NCI-H345 (cell line): ENCODE measurements at regions not wholly inside any gene's neighbourhood (a gene's known extent, or its start where the extent isn't known, plus 50 kb on each side); places are given as distances from the start of the nearest gene placed in this dataset.

Source experiments
- DNase-seq: peaks from one replicate; lab custom pipeline; 2025; lab: John Stamatoyannopoulos, UW

DNA sequence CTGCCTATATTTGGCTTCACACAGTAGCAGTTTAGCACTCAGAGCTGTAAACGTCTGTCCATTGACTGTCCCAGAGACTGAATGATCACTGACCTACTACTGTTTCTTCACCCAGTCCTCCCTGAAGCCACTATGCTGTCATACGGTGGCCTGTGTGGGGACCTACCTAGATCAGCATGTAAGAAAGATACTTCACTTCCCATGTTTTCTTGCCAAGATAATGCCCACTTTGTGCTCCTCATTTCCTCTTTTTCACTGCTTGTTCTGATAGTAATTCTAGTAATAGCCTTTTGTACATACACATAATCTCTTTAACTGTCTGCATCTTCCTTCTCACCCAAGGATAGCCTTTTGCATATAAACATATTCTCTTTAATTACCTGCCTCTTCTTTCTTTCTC, 109.9 kb upstream of the TIAM2 start:
- DNase-seq, result no peak

DNA sequence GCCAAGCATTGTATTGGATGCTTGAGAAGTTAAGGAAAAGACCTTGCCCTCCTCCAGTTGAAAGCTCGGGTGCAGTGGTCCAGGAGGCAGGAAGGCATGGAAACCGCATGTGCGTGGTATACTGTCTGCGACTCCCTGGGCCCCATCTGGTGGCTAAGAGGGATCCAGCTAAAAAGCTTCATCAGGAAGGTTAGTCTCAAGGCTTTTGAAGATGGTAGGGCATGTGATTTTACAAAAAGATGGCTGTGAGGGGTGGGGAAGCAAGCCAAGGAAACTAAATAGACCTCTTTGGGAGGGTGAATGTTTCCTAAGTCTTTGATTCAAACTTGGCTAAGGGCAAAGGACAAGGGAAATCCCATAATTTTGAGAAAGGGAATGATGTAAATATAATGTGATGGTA, 109.1 kb upstream of the TIAM2 start:
- DNase-seq, result no peak

DNA sequence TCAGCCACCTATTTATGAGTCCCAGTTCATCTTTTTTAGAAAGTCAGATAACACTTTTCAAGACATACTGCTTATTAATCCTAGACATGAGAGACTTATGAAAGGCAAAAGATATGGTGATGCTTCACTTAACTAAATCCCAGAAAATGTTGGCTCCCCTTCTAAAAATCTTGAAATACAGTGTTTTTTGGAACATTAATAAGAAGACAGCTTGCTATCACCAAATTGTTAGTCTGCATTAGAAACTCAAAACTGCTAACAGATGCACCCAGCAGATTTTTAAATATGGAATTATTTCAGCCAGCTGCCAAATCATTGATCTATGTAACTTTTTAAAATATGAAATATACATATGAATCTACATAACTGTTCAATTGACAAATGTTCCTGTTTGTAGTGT, 108.6 kb upstream of the TIAM2 start:
- no peak for DNase-seq

DNA sequence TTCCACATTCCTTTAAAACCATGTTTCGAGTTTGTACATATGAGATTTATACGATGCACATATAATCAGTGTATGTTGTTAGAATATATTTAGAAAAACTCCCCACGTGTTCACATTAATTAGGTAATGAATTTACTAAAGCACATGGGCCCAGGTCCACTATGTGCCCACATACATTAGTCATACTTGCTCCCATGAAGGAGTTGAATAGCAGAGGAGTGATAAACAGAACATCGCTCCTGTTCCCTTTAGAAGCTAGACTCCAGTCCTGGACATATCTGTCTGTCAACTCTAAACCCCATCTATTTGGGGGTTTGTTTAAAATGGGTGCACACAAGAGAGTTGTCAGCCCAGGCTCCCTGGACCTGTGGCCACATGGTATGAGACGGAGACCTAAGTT, 108.1 kb upstream of the TIAM2 start:
- no peak for DNase-seq

DNA sequence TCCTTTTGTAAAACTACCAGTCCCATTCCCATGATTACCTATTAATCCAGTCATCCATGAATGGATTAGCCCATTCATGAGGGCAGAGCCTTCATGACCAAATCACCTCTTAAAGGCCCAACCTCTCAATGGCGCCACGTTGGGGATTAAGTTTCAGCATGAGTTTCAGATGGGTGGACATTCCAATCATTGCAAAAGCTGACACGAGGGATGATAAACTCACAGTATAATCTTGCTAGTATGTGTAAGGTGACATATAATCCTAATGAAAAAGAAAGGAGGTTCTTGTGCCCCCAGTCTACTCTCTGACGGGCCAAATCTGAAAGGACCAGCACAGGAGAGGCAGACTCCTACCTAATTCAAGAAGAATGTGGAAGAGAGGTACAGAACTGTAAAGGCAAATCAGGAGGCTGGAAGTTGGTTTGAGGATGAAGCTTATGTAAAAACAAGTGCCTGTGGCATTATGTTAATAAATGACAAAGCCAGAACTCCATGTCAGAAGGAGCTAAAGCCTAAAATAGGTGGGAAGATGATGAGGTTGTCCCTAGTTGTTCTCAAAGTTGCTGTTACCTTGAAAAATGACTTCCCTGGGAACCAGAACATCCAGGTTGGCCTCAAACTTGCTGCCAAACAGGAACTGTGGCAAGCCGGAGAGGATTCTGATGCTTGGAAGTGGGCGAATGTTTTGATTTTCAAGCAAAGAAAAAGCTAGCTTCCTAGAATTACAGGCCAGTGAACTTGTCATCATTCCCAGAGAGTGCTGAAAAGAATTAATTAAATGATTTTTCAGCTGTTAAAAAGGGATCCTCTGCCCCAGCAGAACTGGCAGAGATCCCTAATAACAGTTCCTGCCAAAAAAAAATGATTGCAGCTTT, 106.5 kb upstream of the TIAM2 start:
- no peak for DNase-seq

DNA sequence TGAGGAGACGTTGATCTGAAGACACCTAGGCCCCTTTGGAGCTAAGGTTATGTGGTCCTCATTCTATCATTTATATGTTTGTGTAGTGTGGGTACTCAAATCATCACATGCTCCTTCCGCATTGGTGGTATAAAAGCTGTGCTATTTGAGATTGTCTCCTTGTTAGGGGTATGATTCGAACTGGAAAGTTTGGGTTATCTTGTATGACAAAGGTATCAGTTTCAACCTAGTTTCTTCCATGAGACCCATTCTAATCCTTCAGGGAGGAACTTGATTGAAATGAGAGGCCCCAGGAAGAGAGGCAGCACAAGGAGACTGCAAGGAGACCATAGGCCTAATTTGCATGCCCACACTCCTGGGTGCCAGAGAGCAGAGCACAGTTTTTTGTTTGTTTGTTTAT, 104.2 kb upstream of the TIAM2 start:
- DNase-seq, result no peak

DNA sequence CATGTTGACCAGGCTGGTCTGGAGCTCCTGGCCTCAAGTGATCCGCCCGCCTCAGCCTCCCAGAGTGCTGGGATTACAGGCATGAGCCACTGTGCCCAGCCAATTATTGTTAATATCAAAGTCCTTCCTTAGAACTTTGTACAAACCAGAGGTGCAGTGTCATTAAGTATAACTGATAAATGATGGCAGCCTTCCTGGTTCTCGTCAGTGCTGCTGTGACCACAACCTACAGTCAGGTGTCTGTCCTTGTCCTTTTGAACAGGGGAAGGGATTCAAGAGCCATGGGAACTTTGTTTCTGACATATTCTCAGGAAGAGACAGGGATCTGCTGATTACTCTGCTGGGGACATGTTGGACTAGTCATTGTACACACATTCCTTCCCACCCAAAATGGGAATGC, 103.2 kb upstream of the TIAM2 start:
- no peak for DNase-seq

DNA sequence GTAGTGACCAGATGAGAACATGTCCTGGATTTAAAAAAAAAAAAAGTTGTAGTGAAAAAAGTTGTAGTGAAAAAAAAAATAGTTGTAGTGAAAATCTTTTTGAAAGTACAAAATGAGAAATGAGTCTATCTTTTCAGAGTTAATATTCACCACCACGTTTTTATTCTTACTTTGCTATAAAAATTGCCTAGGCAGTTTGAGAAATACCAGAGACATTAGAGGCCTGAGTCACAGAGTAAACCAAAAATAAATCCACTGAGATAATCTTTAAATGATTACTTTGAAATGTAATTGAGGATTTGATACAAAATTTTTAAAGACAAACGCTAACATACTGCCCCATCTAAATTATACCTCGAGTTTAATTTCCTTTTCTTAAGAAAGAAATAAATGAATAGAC, 101.2 kb upstream of the TIAM2 start:
- no peak for DNase-seq

DNA sequence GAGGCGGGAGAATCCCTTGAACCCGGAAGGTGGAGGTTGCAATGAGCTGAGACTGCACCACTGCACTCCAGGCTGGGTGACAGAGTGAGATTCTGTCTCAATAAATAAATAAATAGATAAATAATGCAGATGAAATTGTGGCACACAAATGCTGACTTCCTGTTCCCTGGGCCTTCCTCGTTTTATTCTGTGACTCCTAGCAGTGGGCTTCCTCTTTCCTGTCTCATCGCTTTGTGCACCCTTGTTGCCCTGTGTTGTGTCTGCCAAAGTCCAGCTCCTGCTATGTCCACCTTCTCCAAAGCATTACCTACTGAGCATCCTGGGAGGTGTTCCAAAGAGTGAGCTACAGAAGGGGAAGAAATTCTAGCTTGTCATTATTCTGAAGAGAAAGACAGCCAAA, 100.2 kb upstream of the TIAM2 start:
- no peak for DNase-seq

DNA sequence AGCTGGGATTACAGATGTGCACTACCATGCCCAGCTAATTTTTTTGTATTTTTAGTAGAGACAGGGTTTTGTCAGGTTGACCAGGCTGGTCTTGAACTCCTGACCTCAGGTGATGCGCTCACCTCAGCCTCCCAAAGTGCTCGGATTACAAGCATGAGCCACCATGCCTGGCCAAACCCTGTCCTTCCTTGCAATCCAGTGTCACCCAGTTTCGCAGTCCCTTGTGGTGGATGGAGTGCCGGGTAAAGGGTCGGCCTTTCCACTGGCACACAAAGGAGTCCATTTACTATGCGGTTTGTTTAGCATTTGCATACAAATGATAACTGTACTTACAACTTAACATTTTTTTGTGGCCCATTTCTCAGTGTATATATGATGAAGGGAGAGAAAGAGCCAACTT, 99.3 kb upstream of the TIAM2 start:
- no peak for DNase-seq

DNA sequence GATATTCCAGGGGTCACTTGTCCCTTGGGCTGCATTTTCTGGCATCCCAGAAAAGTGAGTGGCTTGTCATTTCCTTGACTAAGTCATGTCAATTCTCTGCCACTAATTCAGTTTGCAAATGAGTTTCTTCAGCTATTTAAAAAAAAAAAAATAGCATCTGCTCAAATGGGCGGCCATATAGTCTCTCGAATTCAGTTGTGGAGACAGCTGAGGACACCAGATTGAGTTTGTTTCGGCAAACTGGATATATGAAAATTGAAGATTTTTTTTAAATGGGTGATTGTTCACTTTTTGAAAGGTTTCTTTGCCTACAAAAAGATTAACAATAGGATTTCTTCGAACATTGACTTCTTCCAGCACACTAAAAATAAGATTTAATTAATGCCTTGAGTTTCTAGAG, 96.3 kb upstream of the TIAM2 start:
- no peak for DNase-seq

DNA sequence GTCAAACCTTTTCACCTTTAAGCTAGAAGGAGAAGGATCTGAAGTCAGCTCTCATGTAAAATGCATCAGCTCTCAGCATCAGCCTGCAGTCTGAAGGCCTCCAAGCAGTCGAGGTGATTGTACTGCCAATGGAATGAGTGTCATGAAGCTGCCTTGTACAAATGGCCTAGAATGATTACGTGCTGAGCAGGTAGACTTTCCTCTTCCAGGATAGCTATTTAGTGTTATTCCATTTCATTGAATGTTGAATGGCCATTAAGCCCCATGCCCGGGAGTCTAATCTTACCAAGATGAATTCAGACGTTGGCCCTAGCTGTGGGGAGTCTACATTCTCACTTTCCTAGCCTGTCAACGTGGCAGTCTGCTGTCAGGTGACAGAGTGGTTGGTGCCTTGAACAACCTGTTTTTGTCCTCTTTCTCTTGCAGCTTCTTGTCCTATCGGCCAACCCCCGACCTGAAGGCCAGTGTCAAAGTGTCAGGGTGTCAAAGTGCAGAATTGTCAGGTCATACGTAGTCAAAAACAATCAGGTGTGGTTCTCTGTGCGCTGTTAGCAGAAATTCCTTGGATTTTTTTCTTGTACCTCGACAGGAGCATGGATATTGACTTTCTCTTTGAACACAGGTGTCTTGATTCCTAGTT, 95.2 kb upstream of the TIAM2 start:
- no peak for DNase-seq

DNA sequence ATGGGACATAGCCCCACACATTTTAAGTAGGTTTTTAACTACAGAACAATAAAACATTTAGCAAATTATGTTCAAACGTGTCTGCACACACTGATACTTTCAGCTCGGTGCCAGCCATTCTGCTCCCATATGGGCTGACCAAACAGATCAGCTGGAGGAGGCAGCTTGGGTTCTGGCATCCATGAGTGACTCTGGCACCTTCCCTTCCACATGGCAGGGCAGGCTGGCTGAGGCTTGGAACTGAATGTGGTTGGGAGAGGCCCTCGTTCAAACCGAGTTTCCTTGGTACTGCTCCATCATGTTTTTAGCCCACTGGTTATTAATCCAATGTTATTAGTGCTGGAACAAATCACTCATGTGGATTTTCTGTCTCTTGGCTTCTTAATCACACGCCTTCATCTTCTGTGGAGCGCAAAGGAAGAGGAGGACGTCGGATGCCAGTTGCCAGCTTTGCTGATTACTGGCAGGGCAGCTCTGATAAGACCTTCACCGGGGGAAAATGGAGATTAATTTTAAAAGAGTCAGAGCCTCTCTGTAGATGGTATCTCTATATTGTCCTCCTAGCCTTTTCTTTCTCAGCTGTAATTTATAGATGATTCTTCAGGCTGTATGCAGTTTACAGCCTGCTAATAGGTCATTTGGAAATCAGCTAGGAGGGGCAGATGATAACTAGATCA, 93.1 kb upstream of the TIAM2 start:
- no peak for DNase-seq

DNA sequence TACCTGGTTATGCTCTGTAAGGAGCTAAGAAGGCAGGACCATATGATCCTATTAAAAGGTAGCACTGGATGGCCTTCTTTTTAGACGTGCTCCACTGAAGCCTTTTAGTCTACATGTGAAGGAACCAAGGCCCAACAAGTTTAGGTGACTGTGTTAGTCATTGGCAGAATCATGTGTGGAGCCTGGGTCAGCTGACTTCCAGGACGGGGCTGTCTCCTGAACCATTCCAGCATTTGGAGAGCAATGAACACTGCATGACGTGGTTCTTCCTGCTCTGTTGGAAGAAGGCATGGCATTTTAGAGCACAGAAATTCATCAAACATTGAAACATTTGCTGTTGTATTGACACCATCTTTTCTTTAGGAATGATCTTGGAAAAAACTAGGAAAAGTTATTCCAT, 87.8 kb upstream of the TIAM2 start:
- DNase-seq, result no peak

DNA sequence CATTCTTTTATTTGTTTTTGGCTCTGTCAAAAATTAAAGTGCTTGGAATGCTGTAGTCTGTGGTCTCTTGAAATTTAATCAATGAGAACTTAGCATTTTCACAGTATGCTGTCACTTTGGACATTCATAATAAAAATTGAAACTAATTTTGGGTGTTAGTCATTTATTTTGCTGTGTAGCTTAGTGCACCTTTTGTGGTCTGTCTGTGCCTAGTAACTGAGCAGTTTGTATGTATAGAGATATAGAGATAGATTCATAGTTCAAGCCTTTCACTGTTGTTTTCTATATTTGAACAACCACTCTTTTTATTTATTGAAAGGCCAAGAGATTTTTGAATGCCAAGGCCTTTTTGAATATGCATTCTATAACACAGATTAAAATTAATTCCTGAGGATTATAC, 86.4 kb upstream of the TIAM2 start:
- no peak for DNase-seq

DNA sequence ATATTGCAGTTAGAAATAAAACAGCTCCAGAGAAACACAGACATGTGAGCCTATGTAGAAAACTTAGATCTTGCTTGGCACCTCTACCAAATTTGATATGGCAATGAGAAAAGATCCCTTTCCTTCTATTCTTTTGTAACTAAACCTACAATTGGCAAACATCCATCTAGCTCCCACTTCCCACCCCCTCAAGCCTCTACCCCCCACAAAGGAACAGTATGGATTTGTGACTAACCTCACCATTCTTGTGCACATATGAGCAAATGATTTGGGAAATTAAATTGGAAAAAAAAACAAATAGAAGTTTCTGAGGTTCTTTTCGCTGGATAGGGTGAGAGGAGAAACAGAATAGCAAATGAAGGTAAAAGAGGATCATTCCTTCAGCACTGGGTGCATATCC, 85.8 kb upstream of the TIAM2 start:
- DNase-seq, result no peak

DNA sequence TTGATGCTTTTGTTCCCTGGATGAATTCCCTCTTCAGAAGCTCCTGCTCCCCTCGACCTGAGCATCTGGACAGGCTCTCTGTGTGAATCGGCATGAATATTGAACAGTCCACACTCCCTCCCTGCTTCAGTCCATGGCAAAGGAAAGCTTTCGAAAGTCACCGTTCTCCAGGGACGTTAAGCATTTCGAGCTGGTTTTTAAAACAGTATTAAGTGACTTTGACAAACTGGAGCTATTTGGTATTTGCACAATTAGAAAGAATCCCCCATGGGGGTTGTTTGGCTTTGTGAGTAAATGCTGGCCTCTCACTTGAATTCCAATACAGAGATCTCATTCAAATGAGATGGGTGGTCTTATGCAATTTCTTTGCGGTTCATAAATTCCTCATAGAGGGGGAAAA, 85.3 kb upstream of the TIAM2 start:
- DNase-seq, result no peak

DNA sequence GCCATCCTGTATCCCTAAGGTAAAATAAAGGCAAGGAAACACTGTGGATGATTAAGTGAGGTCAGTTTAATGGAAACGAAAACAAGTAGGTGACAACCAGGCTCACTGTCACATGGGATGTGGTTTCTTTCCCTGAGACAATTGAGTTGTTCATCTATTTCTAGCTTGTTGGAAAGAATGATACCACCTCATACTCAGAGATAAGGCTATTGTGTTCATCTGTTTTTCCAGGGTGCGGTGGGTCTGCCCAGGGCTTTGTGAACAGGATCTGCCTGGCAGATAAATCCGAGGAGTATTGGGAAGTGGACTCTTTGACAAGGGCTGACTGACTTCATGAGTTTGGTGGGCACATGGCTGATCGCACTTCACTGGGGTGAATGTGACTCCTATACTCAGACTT, 80.8 kb upstream of the TIAM2 start:
- no peak for DNase-seq

DNA sequence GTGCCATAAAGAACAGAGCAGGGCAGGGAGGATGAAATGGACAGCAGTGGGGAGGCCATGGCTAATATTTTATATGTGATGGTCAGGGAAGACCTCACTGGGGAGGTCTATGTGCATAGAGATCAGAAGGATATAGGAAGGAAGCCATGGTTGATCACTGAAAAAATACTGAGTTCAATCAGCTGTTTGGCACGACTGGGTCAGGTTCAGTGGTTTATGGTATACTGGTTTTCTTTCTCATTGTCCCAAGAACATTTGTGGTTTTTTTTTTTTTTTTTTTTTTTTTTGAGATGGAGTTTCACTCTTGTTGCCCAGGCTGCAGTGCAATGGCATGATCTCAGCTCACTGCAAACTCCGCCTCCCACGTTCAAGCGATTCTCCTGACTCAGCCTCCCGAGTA, 78.3 kb upstream of the TIAM2 start:
- DNase-seq, result no peak

DNA sequence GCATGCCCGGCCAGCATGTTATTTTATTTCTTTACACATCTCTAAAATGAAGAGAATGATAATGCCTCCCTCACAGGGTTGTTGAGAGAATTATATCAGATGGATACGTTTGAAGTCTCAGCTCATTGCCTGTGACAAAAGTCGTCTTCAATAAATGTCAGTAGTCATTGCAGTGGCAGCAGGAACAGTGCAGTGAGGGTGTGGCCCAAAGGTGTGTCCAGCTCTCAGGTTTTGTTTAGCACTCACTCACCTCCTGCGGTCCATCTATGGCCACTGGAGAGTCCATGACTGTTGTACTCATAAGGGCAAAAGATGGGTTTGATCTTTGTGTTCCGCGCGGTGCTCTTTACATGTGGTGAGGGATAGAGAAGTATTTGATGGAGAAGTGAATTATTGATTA, 77.2 kb upstream of the TIAM2 start:
- DNase-seq, result no peak

DNA sequence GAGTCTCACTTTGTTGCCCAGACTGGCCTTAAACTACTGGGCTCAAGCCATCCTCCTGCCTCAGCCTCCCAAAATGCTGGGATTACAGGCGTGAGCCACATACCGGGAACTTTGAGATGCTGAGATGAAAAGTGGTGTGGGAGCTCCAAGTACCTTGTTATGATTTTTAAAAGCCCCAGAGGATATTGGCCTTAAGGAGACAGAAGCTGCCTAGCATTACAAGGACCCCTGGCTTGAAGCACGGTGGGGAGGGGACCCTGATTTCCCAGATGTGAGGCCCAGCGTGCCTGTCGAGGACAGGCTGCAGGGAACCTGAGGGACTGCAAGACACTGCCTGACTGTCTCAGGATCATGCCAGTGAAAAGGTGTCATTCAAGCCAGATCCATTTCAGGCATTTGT, 75.3 kb upstream of the TIAM2 start:
- no peak for DNase-seq

DNA sequence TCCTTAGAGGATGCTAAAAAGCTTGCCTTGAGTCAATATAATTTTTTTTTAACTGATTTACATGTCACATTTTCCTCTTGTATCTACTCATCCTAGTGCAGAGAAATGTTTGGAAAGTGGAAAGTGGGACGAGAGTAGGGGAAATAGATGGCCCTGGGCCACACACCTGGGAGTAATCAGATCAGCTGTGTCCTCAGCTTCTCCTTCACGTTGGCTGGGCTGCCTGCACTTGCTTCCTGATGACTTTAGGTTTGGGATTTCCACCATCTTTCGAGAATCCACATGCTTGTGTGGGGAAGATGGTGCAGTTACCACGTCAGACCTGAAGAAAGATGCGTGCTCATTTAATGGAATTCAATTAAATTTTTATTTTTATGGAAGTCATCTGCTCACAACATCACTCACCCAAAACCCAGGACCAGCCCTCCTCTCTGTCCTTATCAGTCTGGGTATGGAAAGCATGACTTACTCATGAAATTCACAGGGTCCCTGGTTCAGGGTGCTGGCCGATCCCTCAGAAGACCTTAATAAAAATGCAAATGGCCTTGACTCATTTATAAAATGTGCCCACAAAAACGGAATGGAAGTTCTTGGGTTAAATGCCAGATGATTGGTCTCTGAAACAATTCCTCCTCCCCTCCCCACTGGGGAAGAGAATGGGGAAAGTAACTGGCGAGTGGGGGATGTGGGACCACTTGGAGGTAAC, 74.5 kb upstream of the TIAM2 start:
- DNase-seq, result no peak

DNA sequence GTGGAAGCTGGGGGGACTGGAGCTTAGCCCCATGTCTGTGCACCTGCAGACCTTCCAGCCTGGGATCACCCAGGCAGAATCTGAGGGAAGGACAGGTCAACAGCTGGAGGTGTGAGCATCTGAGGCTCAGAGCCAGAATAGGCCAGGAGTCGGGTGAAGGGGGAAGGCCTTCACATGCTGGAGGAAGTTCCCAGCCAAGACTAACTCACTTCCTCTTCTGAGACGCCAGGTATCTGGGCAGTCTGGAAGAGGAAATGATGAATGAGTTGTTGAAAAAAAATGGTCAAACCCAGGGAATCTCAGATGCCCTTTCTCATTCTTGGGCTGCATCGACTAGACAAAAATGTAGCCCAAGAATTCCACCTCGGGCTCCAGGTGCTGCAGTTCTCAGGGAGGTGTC, 73.6 kb upstream of the TIAM2 start:
- no peak for DNase-seq
